WI38 (cell line): ENCODE measurements at regions not wholly inside any gene's neighbourhood (a gene's known extent, or its start where the extent isn't known, plus 50 kb on each side); places are given as distances from the start of the nearest gene placed in this dataset.
"Not testable (repeated sequence)": the region's sequence is repeated elsewhere in the genome, so short reads cannot be mapped to it uniquely, and the experiment has no call there.

Source experiments
- H3K4me3 ChIP-seq: 2 replicates; pipeline ENCODE4 v1.5.1; 2011; ENCODE audit warnings: low read depth, mild to moderate bottlenecking, control low read depth, low read length
- TF ChIP-seq, protein P1 (sequence below): IDR thresholded peaks from 2 replicates; pipeline ENCODE4 v1.5.1; 2012; ENCODE audit warnings: low read depth, mild to moderate bottlenecking, control low read depth, low read length

DNA sequence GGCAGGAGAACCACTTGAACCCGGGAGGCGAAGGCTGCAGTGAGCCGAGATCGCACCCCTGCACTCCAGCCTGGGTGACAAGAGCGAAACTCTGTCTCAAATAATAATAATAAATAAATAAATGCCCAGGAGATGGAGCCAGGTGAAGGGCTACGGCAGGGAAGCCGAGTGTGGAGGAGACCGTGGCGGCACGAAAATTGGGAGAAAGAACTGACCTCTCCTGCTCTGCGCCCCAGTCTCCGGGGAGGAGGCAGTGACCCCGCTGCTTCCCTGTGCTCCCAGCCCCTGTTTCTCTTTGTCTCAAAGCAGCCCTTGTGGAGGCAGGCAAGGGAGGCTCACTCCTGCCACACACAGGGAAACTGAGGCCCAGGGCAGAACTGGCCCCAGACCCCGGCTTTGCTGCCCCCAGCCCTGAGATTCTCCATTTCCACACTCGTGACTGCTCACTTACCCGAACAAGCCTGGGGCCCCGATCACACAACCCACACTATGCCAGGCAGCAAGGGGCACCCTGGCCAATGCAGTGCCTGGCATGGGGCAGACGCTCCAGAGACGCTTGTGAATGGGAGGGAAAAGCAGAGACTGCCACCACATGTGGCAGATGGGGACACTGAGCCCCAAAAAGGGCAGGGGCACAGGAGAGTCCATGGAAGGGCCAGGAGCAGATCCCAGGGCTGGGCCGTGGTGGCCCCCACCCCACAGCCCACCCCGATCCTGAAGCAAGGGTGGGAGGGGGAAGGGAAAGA is 80.4 kb upstream of the PRR5 start:
- H3K4me3 ChIP-seq: no peak overlapping the region
- TF ChIP-seq, protein P1, sequence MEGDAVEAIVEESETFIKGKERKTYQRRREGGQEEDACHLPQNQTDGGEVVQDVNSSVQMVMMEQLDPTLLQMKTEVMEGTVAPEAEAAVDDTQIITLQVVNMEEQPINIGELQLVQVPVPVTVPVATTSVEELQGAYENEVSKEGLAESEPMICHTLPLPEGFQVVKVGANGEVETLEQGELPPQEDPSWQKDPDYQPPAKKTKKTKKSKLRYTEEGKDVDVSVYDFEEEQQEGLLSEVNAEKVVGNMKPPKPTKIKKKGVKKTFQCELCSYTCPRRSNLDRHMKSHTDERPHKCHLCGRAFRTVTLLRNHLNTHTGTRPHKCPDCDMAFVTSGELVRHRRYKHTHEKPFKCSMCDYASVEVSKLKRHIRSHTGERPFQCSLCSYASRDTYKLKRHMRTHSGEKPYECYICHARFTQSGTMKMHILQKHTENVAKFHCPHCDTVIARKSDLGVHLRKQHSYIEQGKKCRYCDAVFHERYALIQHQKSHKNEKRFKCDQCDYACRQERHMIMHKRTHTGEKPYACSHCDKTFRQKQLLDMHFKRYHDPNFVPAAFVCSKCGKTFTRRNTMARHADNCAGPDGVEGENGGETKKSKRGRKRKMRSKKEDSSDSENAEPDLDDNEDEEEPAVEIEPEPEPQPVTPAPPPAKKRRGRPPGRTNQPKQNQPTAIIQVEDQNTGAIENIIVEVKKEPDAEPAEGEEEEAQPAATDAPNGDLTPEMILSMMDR: no peak

DNA sequence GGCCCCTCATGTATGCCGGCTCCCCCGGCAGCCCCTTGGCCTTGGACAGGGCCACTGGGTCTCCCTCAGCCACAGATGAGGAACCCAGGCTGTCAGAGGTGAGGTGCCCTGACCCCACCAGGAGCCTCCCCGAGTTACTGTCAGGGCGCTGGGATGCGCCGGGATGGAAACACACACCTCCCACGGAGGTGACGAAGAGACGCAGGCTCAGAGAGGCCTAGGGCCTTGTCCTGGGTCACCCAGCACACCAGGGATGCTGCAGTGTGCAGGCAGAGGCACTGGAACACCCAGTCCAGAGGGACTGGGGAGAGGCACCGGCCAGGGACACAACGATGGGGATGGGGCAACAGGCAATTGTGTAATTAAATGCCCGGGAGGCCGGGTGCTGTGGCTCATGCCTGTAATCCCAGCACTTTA is 81.2 kb upstream of the PRR5 start:
- TF ChIP-seq, protein P1: no peak
- no peak overlapping the region for H3K4me3 ChIP-seq

DNA sequence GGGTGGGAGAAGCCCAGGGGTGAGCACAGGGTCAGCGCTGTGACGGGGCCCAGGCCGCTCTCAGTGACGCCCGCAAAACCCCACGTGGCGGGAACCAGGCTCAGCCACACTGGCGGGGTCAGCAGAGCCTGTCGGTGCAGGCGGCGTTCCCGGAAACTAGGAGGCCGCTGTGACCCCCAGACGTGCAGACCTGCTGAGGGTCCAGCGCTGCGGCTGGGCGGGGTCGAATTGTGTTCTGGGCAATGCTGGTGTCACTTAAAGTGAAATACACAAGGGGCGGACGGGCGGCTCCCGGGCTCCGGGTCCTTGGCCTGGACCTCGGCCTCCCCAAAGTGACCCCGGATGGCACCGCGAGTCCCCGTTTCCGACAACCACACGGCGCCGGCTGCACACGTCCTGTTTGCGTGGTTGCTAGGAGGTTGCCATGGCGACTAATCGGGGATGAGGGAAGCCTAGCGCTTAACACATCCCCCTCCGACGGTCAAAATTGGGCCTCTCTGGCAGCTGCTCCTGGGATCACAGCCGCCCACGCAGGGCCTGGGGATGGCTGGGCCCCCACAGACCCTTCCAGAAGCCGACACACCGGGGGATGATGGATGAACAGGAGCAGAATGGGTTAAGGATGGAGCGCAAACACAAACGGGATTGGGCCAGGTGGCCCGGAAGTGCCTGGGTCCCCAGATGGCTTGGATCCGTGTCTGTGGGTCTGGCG is 81.7 kb upstream of the PRR5 start:
- H3K4me3 ChIP-seq: no peak overlapping the region
- TF ChIP-seq, protein P1: no peak

DNA sequence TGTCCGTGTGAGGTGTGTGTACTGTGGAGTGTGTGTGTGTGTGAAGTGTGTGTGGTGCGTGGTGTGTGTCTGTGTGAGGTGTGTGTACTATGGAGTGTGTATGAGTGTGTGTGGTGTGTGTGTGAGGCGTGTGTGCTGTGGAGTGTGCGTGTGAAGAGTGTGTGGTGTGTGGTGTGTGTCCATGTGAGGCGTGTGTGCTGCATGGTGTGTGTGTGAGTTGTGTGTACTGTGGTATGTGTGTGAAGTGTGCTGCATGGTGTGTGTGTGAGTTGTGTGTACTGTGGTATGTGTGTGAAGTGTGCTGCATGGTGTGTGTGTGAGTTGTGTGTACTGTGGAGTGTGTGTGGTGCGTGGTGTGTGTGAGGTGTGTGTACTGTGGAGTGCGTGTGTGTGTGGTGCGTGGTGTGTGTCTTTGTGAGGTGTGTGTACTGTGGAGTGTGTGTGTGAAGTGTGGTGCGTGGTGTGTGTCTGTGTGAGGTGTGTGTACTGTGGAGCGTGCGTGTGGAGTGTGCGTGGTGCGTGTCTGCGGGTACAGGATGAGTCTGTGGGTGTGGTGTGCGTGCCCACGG is 82.4 kb upstream of the PRR5 start:
- not testable (repeated sequence) for H3K4me3 ChIP-seq

DNA sequence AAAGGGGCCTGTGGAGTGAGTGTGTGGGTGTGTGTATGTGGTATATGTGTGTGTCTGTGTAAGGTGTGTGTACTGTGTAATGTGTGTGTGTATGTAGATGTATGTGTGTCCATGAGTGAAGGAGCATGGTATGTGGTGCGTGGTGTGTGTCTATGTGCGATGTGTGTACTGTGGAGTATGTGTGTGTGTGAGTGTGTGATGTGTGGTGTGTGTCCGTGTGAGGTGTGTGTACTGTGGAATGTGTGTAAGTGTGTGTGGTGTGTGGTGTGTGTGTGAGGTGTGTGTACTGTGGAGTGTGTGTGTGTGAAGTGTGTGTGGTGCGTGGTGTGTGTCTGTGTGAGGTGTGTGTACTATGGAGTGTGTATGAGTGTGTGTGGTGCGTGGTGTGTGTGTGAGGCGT is 83.1 kb upstream of the PRR5 start:
- H3K4me3 ChIP-seq: not testable (repeated sequence)

DNA sequence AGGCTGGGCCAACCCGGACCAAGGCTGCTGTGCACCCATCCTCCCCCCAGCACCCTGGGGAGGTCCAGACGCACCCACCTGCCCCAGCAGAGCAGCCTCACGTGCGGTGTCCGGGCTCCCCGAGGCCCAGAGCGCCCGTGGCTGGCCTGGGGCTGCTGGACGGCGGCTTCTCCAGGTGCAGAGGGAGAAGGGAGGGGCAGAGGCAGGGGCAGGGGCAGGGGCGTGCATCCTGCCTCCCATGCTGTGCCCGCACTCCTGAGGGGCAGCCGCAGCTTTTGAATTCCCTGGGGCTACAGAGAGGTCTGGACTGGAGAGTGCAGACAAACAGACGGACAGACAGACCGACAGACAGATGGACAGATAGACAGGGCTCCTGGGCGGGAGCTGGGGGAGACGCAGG is 83.6 kb upstream of the PRR5 start:
- TF ChIP-seq, protein P1: no peak
- H3K4me3 ChIP-seq: no peak overlapping the region

DNA sequence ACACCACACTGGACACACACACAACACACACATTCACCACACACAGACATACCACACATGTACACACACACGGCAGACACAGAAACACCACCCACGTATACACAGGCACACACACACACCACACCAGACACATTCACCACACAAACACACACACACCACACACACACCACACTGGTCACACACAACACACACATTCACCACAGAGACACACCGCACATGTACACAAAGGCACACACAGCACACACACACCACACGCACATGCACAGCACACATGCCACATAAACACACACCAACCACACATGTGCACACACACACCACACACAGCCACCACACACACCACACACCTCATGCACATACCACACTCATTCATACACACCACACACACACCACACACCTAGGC is 84.2 kb upstream of the PRR5 start:
- TF ChIP-seq, protein P1: no peak
- H3K4me3 ChIP-seq: no peak overlapping the region

DNA sequence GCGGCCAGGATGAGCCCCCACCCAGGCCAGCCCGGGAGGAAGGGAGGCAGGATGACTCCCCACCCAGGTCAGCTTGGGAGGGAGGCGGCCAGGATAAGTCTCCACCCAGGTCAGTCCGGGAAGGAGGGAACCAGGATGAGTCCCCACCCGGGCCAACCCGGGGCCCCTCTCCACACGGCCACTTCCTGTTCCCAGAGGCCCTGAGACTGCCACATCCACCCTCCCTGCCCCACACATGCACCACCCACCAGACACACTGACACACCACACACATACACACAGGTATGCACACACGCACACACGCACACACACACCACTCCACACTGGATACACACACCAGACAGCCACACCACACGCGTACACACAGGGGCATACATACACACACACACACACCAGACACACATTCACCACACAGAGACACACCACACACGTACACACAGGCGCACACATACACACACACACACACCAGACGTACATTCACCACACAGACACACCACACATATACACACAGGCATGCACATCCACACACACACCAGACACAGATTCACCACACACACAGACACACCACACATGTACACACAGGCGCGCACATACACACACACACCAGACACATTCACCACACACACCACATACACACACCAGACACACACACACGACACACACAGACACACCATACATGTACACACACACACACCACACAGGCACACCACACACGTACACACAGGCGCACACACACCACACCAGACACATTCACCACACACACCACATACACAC is 84.9 kb upstream of the PRR5 start:
- no peak overlapping the region for H3K4me3 ChIP-seq
- TF ChIP-seq, protein P1: no peak
